AG09309 (cell line): ENCODE measurements at regions not wholly inside any gene's neighbourhood (a gene's known extent, or its start where the extent isn't known, plus 50 kb on each side); places are given as distances from the start of the nearest gene placed in this dataset.

Source experiments
- DNase-seq: peaks from one replicate; pipeline ENCODE4 v3.0.0-alpha.2; 2010; ENCODE audit warnings: low read depth
- H3K4me3 ChIP-seq: 2 replicates; pipeline ENCODE4 v1.5.1; 2011; ENCODE audit warnings: mild to moderate bottlenecking, low read depth, low read length, moderate library complexity; ENCODE audit not compliant: control insufficient read depth
- CTCF ChIP-seq: IDR thresholded peaks from 2 replicates; pipeline ENCODE4 v1.5.1; 2011; ENCODE audit warnings: mild to moderate bottlenecking, low read depth, low read length, inconsistent platforms; ENCODE audit not compliant: insufficient read depth, control insufficient read depth; ENCODE audit errors: missing control alignments

DNA sequence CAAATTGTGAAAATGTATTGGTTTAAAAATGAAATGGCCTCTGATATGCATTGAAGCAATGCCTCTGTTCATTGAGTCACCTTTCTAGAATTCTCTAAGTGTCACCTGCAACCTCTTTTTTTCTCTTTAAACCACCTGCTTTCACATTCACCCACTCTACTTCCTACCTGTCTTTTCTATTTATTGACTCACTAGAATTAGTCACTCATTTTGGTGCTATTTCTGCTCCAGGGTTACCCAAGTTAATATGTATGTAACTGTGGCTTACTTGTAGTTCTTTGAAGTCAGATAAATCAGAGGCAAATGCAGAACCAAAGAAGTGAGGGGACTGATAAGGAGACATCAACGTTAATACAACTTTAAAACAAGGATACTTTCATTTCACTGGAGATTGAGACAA, 674.7 kb downstream of the CCSER2 start:
- TF ChIP-seq CTCF = no peak
- DNase-seq = no peak
- H3K4me3 ChIP-seq = no peak overlapping the region

GRCh38 chr10:85008488-85009184, 680.2 kb downstream of the CCSER2 start:
- no peak for DNase-seq
- no peak overlapping the region for H3K4me3 ChIP-seq
- no peak for TF ChIP-seq CTCF

GRCh38 chr10:85012305-85012704, 683.9 kb downstream of the CCSER2 start:
- no peak overlapping the region for H3K4me3 ChIP-seq
- no peak for DNase-seq
- TF ChIP-seq CTCF = no peak

DNA sequence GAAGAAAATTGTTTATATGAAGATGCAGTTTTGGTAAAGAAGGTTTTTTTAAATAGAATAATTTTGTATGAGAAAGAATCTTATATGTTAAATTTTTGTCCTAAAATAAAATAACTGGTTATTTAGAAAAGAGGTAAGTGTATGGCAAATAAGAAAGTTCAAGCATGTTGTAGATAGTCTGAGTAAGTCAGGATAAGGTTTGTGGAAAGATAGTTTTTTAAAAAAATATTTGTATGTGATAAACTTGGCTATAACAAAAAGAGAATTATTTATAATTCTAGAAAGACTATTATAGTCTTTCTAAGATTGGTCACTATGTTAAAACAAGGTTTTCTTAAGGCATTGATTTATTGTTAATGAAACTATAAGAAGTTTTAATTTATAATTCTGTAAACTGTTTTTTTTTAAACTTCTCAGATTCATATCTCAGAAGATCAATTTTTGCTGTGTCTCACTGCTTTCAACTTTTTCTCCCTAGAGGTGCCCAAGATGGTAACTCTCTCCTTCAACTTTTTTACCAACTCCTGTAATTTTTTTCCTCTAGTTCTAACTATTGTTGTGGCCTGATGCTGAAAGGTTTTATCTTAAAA, 698.6 kb downstream of the CCSER2 start:
- no peak for DNase-seq
- H3K4me3 ChIP-seq = no peak overlapping the region
- no peak for TF ChIP-seq CTCF

- DNase-seq = no peak
- no peak overlapping the region for H3K4me3 ChIP-seq
- TF ChIP-seq CTCF = no peak
Measured at GRCh38 chr10:85032981-85033380, 704.6 kb downstream of the CCSER2 start.

- TF ChIP-seq CTCF = no peak
- no peak overlapping the region for H3K4me3 ChIP-seq
- DNase-seq = no peak
Measured at GRCh38 chr10:85036661-85037060, 708.3 kb downstream of the CCSER2 start.
